ENCODE measurements at regions not wholly inside any gene's neighbourhood (a gene's known extent, or its start where the extent isn't known, plus 50 kb on each side); places are given as distances from the start of the nearest gene placed in this dataset.

GRCh38 chr18:22469926-22470247, 52.2 kb upstream of the CTAGE1 start:
- H3K79me2 ChIP-seq (ENCODE audit: low read length) = no peaks in the 10 kb centered on the region
- H3K9me2 ChIP-seq (replicated peaks; ENCODE audit: insufficient read depth, low read length) = no peaks in the 10 kb centered on the region
- H3K27me3 ChIP-seq (replicated peaks; ENCODE audit: insufficient read depth, low read length) = no peaks in the 10 kb centered on the region
- no peak overlapping the region for H2AFZ ChIP-seq (ENCODE audit: low read length)
- no peaks in the 10 kb centered on the region for H3K9me3 ChIP-seq (replicated peaks; ENCODE audit: insufficient read depth, low read length)
- H3F3A ChIP-seq (ENCODE audit: insufficient read depth, low read length) = no peaks in the 10 kb centered on the region
- H3K27ac ChIP-seq (ENCODE audit: low read length) = no peak overlapping the region
- H3K4me2 ChIP-seq (ENCODE audit: low read depth, low read length) = no peak overlapping the region
- H3K4me3 ChIP-seq (ENCODE audit: low read length) = no peak overlapping the region
- H3K4me1 ChIP-seq (ENCODE audit: low read length) = no peaks in the 10 kb centered on the region
- H4K20me1 ChIP-seq (ENCODE audit: insufficient read depth, low read length) = no peaks in the 10 kb centered on the region
- H3K9ac ChIP-seq (ENCODE audit: low read length) = no peak overlapping the region
- no peak for TF ChIP-seq EZH2phosphoT487 (IDR thresholded peaks at IDR 0.05; ENCODE audit: low read length)
- TF ChIP-seq EZH2 (optimal IDR thresholded peaks at IDR 0.05; ENCODE audit: low read depth, low read length) = no peak
- TF ChIP-seq CTCF (IDR thresholded peaks at IDR 0.05; ENCODE audit: low read length) = no peak
- H3K36me3 ChIP-seq (replicated peaks; ENCODE audit: insufficient read depth, low read length) = no peaks in the 10 kb centered on the region
- DNase-seq = no peak

- H2AFZ ChIP-seq (ENCODE audit: low read length) = no peak overlapping the region
- no peak overlapping the region for H3K27ac ChIP-seq (ENCODE audit: low read length)
- no peaks in the 10 kb centered on the region for H3K4me1 ChIP-seq (ENCODE audit: low read length)
Observed at GRCh38 chr18:22470248-22471235, 52.8 kb upstream of the CTAGE1 start.

GRCh38 chr18:22471546-22472131, 53.9 kb upstream of the CTAGE1 start:
- no peaks in the 10 kb centered on the region for H3K9me3 ChIP-seq (replicated peaks; ENCODE audit: insufficient read depth, low read length)
- no peak overlapping the region for H2AFZ ChIP-seq (ENCODE audit: low read length)
- TF ChIP-seq EZH2phosphoT487 (IDR thresholded peaks at IDR 0.05; ENCODE audit: low read length) (no peak), CTCF (IDR thresholded peaks at IDR 0.05; ENCODE audit: low read length) (no peak), EZH2 (optimal IDR thresholded peaks at IDR 0.05; ENCODE audit: low read depth, low read length) (no peak)
- no peaks in the 10 kb centered on the region for H3F3A ChIP-seq (ENCODE audit: insufficient read depth, low read length)
- DNase-seq = no peak
- no peaks in the 10 kb centered on the region for H3K4me1 ChIP-seq (ENCODE audit: low read length)
- no peak overlapping the region for H3K9ac ChIP-seq (ENCODE audit: low read length)
- H3K4me2 ChIP-seq (ENCODE audit: low read depth, low read length) = no peak overlapping the region
- no peak overlapping the region for H3K4me3 ChIP-seq (ENCODE audit: low read length)
- H3K27ac ChIP-seq (ENCODE audit: low read length) = no peak overlapping the region
- H4K20me1 ChIP-seq (ENCODE audit: insufficient read depth, low read length) = no peaks in the 10 kb centered on the region
- no peaks in the 10 kb centered on the region for H3K36me3 ChIP-seq (replicated peaks; ENCODE audit: insufficient read depth, low read length)
- H3K9me2 ChIP-seq (replicated peaks; ENCODE audit: insufficient read depth, low read length) = no peaks in the 10 kb centered on the region
- H3K27me3 ChIP-seq (replicated peaks; ENCODE audit: insufficient read depth, low read length) = no peaks in the 10 kb centered on the region
- H3K79me2 ChIP-seq (ENCODE audit: low read length) = no peaks in the 10 kb centered on the region

More at GRCh38 chr18:22470248-22471235, 52.8 kb upstream of the CTAGE1 start:
- H3K9me2 ChIP-seq (replicated peaks; ENCODE audit: insufficient read depth, low read length) = no peaks in the 10 kb centered on the region
- no peaks in the 10 kb centered on the region for H3K9me3 ChIP-seq (replicated peaks; ENCODE audit: insufficient read depth, low read length)
- H4K20me1 ChIP-seq (ENCODE audit: insufficient read depth, low read length) = no peaks in the 10 kb centered on the region
- H3K4me2 ChIP-seq (ENCODE audit: low read depth, low read length) = no peak overlapping the region
- no peaks in the 10 kb centered on the region for H3K36me3 ChIP-seq (replicated peaks; ENCODE audit: insufficient read depth, low read length)
- TF ChIP-seq EZH2phosphoT487 (IDR thresholded peaks at IDR 0.05; ENCODE audit: low read length) (no peak), EZH2 (optimal IDR thresholded peaks at IDR 0.05; ENCODE audit: low read depth, low read length) (no peak), CTCF (IDR thresholded peaks at IDR 0.05; ENCODE audit: low read length) (no peak)
- no peaks in the 10 kb centered on the region for H3K27me3 ChIP-seq (replicated peaks; ENCODE audit: insufficient read depth, low read length)
- H3K4me3 ChIP-seq (ENCODE audit: low read length) = no peak overlapping the region
- DNase-seq = no peak
- no peaks in the 10 kb centered on the region for H3F3A ChIP-seq (ENCODE audit: insufficient read depth, low read length)
- H3K9ac ChIP-seq (ENCODE audit: low read length) = no peak overlapping the region
- no peaks in the 10 kb centered on the region for H3K79me2 ChIP-seq (ENCODE audit: low read length)

All from MM.1S (cell line).